ENCODE measurements at regions not wholly inside any gene's neighbourhood (a gene's known extent, or its start where the extent isn't known, plus 50 kb on each side); places are given as distances from the start of the nearest gene placed in this dataset.

DNA sequence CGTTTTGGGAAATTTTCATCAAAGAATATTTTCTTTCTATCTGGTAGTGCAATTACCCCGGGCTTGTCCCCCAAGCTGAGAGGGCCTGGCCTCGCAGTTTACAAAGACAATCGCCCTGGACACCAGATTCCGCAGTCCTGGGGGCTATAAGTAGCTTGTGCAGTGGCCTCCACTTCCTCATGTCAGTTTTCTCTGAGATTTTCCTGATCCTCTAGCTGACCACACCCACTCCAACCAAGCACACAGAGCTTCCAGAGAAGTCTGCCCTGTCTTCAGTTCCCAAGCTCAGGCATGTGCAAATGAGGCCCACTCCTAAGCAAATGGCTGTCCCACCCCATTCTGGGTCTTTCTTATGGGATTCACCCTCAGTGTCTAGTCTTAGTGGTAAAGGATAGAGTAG is 245.3 kb downstream of the MAFB start:
- DNase-seq = no peak

DNA sequence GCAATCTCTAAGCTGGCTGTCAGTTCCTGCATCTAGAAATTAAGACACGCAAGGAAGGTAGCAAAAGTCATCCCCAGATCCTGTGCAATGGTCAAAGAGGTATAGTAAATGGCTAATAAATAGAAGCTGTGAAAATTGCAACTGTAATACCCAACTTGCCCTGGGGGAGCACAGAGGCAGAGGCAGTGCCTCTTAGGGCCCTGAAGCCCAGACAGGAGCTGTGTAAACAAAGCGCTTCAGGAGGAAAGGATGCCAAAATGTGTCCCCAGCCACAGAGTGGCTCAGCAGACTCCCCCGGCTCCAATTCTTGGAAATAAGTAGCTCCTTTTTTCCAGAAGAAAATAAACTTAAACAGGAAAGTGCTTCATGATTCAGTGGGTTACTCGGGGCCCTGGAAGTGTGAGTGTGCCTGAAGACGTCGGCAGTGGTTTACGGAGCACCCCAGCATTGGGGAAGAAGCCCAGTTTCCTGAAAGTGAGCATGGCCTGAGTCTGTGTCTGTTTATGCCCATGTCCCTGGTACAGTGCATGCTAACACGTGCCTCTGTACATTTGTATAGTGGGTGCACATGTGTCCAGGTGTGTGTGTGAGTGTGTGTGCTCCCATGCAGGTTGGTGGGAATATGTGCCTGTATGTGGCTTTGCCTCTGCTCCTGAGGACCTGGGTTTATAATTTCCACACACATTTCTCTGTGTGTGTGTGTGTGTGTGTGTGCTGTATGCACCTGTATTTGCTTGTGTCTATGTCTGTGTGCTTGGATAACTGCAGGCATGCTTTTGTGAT is 246.7 kb downstream of the MAFB start:
- no peak for DNase-seq

DNA sequence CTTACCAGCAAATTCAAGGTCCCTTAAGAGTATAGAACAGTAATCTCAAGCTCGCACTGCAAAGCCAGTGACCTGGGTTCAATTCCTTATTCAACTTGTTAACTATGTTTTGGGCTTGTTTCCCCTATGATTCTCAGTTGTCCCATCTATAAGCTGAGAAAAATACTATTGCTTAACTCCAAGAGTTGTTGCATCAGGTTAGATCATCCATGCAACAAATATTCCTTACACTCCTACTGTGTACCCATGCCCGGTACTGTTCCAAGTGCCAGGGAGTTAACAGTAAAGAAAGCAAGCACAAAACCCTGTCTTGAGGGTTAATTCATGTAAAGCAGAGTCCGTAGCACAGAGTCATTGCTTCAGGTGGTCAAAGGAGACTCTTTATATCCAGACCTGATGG is 247.3 kb downstream of the MAFB start:
- DNase-seq = no peak

DNA sequence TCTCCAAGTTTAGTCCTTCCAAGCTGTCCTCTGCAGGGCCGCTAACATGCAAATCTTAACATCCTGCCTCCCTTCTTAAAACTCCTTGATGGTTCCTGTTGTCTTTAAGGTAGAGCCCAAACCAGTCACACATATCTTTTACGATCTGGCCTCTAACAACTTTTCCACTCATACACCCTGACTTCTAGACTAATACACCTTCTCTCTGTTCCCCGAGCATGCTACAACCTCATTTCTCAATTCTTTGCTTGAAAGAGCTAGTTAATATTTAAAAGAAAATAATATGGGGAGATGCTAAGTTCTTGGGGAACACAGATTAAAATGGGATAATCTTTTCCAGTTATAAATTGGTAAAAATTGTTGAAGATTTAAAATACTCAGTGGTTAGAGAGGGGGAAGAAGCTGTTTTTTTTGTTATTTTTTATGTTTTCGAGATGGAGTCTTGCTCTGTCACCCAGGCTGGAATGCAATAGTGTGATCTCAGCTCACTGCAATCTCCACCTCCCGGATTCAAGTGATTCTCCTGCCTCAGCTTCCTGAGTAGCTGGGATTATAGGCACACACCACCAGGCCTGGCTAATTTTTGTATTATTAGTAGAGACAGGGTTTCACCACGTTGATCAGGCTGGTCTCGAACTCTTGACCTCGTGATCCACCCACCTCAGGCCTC is 250.7 kb downstream of the MAFB start:
- no peak for DNase-seq

DNA sequence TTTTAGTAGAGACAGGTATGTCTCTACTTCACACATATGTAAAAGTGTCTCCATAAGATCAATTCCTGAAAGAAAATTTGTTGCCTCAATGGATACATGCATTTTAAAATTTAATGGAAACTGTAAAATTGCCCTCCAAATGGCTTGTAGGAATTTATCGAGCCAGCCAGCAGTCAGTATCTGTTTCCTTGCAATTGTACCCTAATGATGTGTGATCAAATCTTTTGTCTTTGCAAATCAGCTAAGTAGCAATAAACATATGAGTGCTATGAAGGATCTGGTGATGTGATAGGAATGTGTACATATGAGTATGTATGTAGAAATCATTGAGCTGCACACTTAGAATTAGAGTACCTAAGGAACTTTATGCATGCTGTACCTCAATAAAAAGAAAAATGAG is 253.0 kb downstream of the MAFB start:
- DNase-seq = no peak

DNA sequence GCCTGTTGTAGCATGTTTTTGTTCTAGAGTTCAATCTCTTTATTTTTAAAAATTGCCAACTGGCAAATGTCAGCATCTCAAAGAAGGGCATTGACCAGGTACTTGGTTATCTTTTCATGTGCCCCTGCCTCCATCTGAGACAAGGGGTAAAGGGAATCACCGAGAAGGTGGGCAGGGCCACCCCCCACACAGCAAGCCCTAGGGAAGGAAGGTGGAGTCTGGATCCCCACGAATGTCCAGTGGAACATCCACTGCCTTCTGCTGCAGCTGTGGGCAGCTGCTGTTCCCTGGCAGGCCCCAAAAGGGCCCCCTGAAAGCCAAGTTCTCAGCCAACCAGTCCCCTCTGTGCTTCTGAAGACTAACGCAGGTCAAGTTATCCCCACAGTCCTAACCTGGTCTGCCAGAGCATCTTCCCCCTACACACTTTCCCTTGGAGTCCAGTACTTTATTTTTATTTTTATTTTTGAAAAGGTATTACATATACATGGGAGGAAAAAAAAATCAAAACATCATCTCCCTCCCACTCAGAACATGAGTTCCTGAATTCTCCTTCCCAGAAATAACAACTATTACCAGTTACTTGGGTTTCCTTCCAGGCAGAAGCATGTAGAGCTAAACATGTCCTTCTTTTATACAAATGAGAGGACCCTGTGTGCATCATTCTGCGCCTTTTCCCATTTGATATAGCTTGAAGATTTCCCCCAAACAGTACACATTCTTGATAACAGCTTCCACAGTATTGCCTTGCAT is 253.7 kb downstream of the MAFB start:
- DNase-seq = no peak

DNA sequence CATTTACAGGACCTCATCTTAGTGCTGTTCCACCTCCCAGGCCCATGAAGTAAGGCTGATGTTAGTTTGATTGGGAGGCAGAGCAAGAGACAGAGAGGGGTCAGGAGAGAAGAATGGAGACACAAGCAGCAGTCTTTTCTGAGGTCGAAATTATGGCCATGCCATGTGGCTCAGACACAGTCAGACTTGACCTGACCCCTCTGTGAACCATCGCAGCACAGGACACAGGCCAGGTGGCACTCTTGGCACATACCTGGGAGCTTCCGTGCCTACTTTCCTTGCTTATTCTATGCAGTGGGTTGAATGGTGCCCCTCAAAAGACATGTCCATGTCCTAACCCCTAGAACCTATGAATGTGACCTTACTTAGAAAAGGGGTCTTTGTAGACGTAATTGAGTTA is 254.9 kb downstream of the MAFB start:
- DNase-seq = no peak

DNA sequence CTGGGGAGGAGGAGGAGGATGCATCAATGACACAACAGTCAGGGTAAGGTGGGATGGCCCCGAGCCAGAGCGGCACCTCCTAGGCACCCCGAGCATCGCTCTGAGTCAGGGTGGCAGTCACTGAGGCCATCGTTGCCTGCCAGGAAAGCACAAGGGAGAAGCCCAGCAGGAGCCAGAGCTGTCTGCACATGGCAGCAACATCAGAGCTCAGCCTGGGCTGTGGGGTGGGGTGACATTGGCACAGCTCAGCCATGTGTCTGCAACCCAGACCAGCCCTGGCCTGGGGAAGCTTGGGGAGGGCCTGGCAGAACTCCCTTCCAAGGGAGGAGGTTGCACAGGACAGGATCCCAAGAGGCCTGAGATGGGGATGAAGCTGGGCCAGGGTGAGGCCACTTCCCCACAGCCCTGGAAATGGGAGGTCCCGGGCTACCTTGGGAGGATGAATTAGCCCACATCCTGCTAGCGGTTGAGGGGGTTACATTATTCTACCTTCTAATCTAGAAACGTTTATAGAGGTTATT is 255.6 kb downstream of the MAFB start:
- no peak for DNase-seq

DNA sequence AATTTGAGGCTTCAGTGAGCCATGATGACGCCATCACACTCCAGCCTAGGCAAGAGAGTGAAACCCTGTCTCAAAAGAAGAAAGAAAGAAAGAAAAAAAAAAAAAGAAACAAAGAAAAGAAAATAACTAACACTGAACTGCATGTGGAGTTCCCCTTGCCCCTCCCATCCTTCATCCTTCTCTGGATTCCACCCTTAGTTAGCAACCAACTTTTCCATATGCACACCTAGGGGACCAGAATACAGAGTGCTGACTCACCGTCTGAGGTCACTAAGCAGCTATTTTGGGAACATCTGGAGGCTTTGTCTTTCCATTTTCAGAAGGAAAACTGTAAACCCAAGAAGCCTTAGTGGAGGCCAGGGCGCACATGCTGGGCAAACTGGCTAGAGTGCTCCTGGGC is 257.4 kb downstream of the MAFB start:
- no peak for DNase-seq

DNA sequence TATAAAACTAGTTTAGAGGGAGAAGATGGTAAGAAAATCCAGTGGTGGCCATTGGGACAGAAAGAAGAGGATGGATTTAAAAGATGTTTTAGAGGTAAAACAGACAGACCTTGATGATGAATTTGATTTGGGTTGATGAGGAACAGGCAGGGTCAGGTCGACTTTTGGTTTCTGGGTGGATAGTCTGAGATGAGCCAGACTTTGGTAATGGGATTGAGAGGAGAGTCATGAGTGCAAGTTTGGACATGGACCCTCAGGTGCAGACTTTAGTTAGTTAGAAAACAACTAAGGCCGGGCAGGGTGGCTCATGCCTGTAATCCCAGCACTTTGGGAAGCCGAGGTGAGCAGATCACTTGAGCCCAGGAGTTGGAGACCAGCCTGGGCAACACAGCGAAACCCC is 257.9 kb downstream of the MAFB start:
- no peak for DNase-seq

DNA sequence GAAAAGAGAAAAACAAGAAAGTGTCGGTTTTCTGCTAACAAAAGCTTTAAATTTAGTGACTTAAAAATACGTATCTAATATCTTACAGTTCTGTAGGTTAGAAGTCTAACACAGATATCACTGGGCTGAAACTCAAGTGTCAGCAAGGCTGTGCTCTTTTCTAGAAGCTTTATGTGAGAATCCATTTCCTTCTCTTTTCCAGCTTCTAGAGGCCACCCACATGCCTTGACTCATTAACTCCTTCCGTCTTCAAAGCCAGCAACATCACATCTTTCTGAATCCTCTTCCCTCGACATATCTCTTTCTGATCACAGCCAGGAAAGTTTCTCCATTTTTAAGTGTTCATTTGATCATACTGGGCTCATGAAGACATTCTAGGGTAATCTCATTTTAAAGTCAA is 262.0 kb downstream of the MAFB start:
- no peak for DNase-seq

DNA sequence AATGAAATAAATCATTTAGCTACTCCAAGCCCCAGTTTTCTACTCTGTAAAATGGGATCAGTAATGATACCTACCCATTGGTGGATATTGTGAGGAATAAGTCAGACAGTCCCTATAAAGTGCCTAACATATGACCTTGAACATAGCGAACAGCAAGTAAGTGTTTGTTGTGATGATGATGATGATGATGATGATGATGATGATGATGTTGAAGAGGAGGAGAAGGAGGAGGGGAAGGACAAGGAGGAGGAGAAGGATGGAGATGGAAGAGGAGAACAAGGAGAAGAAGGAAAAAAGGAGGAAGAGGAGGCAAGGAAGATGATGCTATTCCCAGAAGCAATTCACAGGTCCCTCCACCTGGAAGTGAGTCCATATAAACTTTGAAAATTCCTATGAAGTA is 264.3 kb downstream of the MAFB start:
- DNase-seq = no peak

DNA sequence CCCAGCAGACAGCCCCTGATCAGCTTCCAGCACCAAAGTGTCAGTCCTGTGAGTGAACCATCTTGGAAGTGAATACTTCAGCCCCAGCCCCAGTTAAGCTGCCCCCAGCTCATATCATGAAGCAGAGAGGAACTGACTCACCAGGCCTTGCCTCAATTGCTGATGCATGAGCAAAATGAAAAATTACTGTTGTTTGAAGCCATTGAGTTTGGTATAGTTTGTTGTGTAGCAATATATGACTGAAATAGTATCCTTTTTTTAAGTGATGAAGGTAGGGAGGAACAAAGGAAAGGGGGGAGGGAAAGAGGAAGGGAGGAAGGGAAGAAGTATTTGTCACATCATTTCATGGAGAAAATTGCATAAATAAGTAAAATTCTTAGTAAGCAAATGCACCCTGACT is 266.4 kb downstream of the MAFB start:
- DNase-seq = no peak

DNA sequence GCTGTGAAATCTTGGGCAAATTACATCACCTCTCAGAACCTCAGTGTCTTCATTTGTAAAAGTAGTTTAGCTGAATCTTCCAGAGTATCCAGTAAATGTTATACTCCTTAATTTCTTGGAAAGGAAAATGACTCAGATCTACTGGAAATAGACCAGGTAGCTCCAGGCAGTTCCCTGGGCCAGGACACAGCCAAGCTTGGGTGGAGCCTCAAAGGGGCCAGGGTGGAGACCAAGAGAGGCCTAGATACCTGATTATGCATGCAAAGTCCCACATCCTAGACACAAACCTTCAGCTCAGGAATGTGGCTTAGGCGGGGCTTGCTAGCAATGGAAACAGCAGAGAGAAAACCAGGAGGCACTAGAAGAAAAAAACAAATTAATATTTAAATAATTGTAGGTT is 272.8 kb downstream of the MAFB start:
- no peak for DNase-seq

DNA sequence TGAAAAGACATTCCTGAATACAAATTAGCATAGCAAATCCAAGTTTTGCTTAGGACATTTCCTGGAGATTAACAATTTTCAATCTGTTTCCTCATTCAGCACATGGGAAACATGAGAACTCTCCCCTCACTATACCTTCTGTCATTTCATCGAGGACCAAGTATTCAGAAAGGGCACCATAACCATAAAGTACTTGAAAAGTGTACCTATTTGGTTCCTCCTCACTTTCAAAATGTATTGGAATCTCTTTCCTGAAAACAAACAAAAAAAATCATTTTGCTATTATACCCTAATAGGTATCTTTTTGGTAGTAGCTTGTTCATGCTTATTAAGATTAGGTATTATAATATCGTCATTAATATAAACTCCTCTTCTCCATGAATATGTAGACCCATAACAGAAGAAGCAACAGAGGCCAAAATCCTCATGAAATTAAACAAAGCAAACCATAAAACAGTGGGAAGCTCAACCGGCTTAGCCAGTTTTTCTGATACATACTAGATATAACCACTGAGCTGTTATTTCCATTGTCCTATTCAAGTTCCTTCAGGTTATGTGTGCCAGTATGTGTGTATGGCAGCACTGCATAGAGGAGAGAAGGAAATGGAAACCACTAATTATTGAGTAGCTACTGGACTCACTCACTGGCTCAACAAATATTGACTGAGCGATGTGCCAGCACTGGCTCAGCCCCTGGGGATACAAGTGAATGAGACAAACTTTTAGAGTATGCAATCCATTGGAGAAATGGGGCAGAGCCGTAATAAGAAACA is 274.0 kb downstream of the MAFB start:
- DNase-seq = no peak

DNA sequence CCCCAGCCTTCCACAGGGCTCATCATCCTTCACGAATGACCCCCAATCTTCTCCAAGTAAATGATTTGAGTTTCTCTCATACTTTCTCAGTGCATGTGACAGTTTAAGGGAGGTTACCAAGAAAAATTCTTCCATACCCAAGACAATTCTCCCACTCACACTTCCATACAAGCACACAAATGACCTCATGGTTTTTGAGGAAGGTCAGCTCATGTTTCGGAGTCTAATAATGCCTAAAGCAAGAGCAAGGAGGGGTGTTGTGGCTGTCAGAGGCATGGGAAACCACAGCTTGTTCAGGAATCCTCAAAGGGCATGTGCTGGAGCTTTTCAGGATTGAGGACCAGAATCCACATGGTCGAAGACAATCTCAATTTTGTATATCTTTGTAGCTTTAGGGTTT is 279.0 kb downstream of the MAFB start:
- DNase-seq = no peak

DNA sequence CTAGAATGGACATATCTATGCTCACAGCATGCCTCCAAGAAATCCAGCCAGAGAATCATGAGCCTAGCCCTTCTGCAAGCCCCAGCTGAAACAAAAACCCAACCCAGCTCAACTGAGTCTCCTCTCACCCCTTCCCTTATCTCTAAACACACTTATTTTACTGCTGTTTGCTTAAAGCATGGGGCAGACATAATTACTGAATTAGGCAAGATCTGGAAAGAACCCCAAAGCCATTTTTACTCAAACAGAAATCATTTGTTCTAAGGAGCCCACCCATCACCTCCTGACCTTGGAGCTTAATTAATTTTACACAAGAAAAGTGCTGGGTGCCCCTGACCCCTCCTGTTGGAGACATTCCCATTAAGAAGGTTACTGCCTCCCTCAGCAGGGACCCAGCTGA is 291.6 kb downstream of the MAFB start:
- DNase-seq = no peak

DNA sequence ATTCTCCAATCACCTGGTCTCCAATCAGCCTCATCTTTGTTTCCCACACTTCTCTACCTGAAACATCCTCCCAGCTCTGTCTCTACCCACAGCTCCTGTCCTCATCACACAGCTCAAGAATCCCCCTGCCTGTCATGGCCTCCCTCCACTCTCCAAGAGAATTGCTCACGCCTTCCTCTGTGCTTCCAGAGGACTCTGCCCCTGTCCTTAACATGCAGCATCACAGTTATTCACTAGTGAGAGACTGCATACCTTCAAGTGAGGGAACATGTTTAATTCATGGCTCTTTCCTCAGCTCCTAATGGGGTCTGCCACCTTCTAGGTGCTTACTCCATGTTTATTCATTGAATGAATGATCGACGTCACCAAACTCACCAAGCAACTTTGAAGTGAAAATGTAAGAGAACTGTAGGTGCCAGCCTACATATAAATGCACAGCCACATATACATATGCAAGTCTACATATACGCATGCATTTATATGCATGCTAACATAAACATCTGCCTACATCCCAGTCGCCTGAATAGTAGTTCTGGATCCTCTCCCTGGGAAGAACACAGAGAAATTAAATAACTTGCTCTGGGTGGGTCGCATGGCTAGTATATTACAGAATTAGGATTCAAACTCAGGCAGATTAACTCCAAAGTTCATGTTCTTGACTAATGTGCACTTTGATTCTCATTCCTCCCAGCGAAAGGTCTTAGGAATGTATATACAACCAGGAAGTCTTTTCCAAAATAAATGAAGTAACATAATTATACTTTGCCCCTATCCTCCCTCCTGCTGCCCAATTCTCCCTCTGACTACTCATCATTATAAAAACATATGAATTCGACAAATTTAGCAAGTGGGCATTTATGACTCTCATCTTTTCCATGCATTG is 295.6 kb downstream of the MAFB start:
- DNase-seq = no peak

DNA sequence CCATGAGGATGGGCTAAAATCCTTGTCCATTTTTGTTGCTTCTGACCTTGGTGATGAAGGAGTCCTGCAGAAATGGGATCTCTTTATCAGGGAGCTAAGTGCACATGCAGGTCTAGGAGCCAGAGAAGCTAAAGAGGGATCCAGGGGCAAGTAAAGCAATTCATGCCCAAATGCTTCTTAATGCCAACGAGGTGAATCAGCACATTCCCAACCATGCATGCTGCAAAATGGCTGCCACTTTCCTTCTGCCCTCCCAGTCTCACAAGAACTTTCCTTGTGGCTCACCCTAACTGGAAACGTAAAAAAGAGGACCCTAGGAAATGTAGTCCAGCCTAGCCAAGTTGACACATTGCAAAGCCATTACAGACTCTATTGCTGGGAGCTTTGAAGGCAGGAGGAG is 298.4 kb downstream of the MAFB start:
- no peak for DNase-seq

DNA sequence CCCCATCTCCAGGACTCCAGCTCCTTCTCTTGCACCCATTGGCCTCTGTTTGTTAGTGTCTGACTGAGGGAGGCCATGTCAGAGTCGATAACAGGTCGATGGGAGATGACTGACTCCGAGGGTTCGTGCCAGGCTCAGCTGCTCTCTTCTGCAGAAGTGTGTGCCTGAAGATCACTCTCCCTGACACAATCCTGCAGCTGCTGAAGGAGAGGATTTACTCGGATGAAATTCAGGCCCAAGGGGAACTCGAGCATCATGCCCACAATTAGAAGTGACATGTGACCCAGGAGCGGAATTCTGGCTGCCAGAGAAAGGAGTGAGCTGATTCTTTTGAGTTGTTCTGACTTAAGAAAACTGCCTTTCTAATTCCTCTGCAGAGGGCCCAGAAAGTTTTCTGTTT is 318.2 kb downstream of the MAFB start:
- DNase-seq = no peak

DNA sequence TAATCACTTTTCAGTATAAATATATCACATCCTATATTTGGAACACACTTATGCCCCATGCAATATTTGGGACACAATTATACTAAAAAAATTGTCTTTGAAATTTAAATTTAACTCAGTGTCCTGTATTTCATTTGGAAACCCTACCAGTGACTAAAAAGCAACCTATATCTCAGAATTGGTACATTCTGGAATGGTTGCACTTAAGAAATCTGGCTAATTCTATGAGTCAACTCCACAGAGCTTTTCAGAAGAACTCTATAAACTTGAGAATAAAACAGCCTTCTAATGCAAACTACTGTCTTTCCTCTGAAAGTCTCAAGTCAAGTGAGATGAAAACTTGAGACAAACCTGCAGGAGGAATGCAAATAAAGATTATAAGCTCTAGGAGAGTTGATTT is 320.2 kb downstream of the MAFB start:
- DNase-seq = no peak

DNA sequence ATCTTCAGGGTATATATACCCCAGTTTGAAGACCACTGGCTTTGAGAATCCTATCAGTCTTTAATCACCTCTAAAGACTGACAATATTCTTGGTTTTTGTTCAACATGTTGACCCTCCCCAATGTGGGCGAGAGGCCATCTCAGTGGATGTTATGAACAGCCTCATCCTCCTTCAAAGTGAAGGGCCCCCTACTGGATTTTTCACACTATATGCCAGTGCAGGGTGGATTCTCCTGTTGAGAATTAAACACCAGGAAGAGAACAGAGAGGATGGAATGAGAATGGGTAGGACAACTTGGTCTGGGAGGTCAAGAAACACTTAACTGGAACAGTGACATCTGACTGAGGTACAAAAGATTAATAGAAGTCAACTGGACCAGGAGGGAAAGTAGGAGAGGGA is 327.1 kb downstream of the MAFB start:
- no peak for DNase-seq
